Motor neuron (in vitro differentiated cells): ENCODE measurements at regions not wholly inside any gene's neighbourhood (a gene's known extent, or its start where the extent isn't known, plus 50 kb on each side); places are given as distances from the start of the nearest gene placed in this dataset.

Source experiments
- ATAC-seq, 8 experiments: fragments of 200-7000 bp; cut with Tn5 transposase; replicated peaks in 6 of 8; 2 replicates each; pipeline ENCODE4 v1.8.0; 2021; ENCODE audit warnings: mild to moderate bottlenecking in 8 of 8, moderate library complexity in 8 of 8
- H3K27ac ChIP-seq, 2 donors: fragments of 250-450 bp; sonication (Bioruptor Pico); 2 replicates each; pipeline ENCODE4 v1.9.0; 2021; ENCODE audit warnings: antibody characterized with exemption in 2 of 2, mild to moderate bottlenecking in 2 of 2, moderate library complexity in 1 of 2
- H3K4me1 ChIP-seq, 2 donors: fragments of 250-450 bp; sonication (Bioruptor Pico); replicated peaks in 1 of 2; 2 replicates each; pipeline ENCODE4 v1.6.1; 2021; ENCODE audit warnings: antibody characterized with exemption in 2 of 2, mild to moderate bottlenecking in 2 of 2, moderate library complexity in 1 of 2
- H3K4me3 ChIP-seq, 5 donors: fragments of 250-450 bp; sonication (Bioruptor Pico); 2 replicates each; pipeline ENCODE4 v1.9.0; 2021; ENCODE audit warnings: antibody characterized with exemption in 5 of 5, mild to moderate bottlenecking in 5 of 5, moderate library complexity in 4 of 5
- WGBS, 10 experiments: fragments of 450-650 bp; shearing (Covaris generic); methylation state at CpG; one replicate each; pipeline ENCODE4 v1.0.0; 2022; 5-methylcytosine and 5-hydroxymethylcytosine counted together
- in situ Hi-C, 9 experiments: fragments of 400-800 bp; cut with MboI; loops; one replicate each; pipeline ENCODE4 v1.15.0; 2021; ENCODE audit warnings: low sequenced_read_pairs in 9 of 9, low pct_unique_long_range_greater_than_20kb in 2 of 9; ENCODE audit not compliant: unreplicated experiment in 9 of 9

GRCh38 chr2:155350783-155351580 is 652.5 kb downstream of the KCNJ3 start:
- Histone ChIP-seq H3K4me3 (no peak overlapping the region), H3K4me1 (no peaks in the 10 kb centered on the region), H3K27ac (no peak overlapping the region)
- 15 to 95% (median 65%) methylated on average over 1 to 10 of the region's 17 CpGs; no CpG with 5 or more reads in 1 of the 10 experiments for WGBS, 10 experiments
- ATAC-seq: no peak
- in situ Hi-C loops: loop anchor here in 2 of 9 experiments (25.0 kb wide), 1 partner anchor 1836 kb away; no protein-coding TSS in a partner anchor

GRCh38 chr2:155332016-155332415 is 633.5 kb downstream of the KCNJ3 start:
- no peak for ATAC-seq
- Histone ChIP-seq H3K4me1 (no peaks in the 10 kb centered on the region), H3K27ac (no peak overlapping the region), H3K4me3 (no peak overlapping the region)
- WGBS, 10 experiments: 0 to 100% (median 73%) methylated on average over 1 to 2 of the region's 2 CpGs; no CpG with 5 or more reads in 3 of the 10 experiments
- in situ Hi-C loops: no loop called here

GRCh38 chr2:155320236-155320635 is 621.7 kb downstream of the KCNJ3 start:
- in situ Hi-C loops: no loop called here
- Histone ChIP-seq H3K4me3 (no peak overlapping the region), H3K27ac (no peak overlapping the region), H3K4me1 (no peaks in the 10 kb centered on the region)
- ATAC-seq: no peak
- 0 to 100% (median 67%) methylated on average over 1 of the region's 1 CpG for WGBS, 10 experiments

- H3K4me1 ChIP-seq: no peaks in the 10 kb centered on the region
- no peak overlapping the region for H3K4me3 ChIP-seq
- ATAC-seq: no peak
- WGBS, 10 experiments: 0 to 100% (median 79%) methylated on average over 2 of the region's 2 CpGs; no CpG with 5 or more reads in 1 of the 10 experiments
- in situ Hi-C loops: no loop called here
- no peak overlapping the region for H3K27ac ChIP-seq
Observed at GRCh38 chr2:155318710-155319109, 620.2 kb downstream of the KCNJ3 start.

- no peak overlapping the region for H3K27ac ChIP-seq
- ATAC-seq: no peak
- no peaks in the 10 kb centered on the region for H3K4me1 ChIP-seq
- in situ Hi-C loops: no loop called here
- no peak overlapping the region for H3K4me3 ChIP-seq
- 11 to 100% (median 75%) methylated on average over 1 to 2 of the region's 2 CpGs; no CpG with 5 or more reads in 1 of the 10 experiments for WGBS, 10 experiments
Observed at GRCh38 chr2:155315768-155316167, 617.3 kb downstream of the KCNJ3 start.

- ATAC-seq: peak in 3 of 8 experiments; percentile 63 to 70 (median 64)
- no peak overlapping the region for H3K4me3 ChIP-seq
- no peaks in the 10 kb centered on the region for H3K4me1 ChIP-seq
- 0 to 33% (median 11%) methylated on average over 1 to 3 of the region's 3 CpGs; no CpG with 5 or more reads in 1 of the 10 experiments for WGBS, 10 experiments
- in situ Hi-C loops: no loop called here
- no peak overlapping the region for H3K27ac ChIP-seq
Observed at GRCh38 chr2:155310589-155310988, 612.1 kb downstream of the KCNJ3 start.

GRCh38 chr2:155309483-155309882 is 611.0 kb downstream of the KCNJ3 start:
- in situ Hi-C loops: no loop called here
- peak in 2 of 8 experiments; percentile 33 to 40 for ATAC-seq
- Histone ChIP-seq H3K4me1 (no peaks in the 10 kb centered on the region), H3K4me3 (no peak overlapping the region), H3K27ac (no peak overlapping the region)
- WGBS, 10 experiments: 46 to 100% (median 76%) methylated on average over 1 of the region's 1 CpG; no CpG with 5 or more reads in 4 of the 10 experiments

GRCh38 chr2:155308367-155309009 is 610.0 kb downstream of the KCNJ3 start:
- in situ Hi-C loops: no loop called here
- Histone ChIP-seq H3K27ac (no peak overlapping the region), H3K4me1 (no peaks in the 10 kb centered on the region), H3K4me3 (no peak overlapping the region)
- 0 to 100% (median 67%) methylated on average over 1 of the region's 1 CpG; no CpG with 5 or more reads in 5 of the 10 experiments for WGBS, 10 experiments
- no peak for ATAC-seq

- in situ Hi-C loops: no loop called here
- no peak for ATAC-seq
- H3K4me1 ChIP-seq: peaks cover 0 to 10% of the 10 kb centered on the region in 2 donors
Observed at GRCh38 chr2:155301221-155301620, 602.7 kb downstream of the KCNJ3 start.

GRCh38 chr2:155298001-155298400 is 599.5 kb downstream of the KCNJ3 start:
- 0 to 100% (median 73%) methylated on average over 1 of the region's 1 CpG; no CpG with 5 or more reads in 1 of the 10 experiments for WGBS, 10 experiments
- no peak overlapping the region for H3K27ac ChIP-seq
- no peak for ATAC-seq
- H3K4me1 ChIP-seq: peaks cover 0 to 6% of the 10 kb centered on the region in 2 donors
- no peak overlapping the region for H3K4me3 ChIP-seq
- in situ Hi-C loops: no loop called here

More at GRCh38 chr2:155301221-155301620, 602.7 kb downstream of the KCNJ3 start:
- Histone ChIP-seq H3K4me3 (no peak overlapping the region), H3K27ac (no peak overlapping the region)

- Histone ChIP-seq H3K4me1 (no peaks in the 10 kb centered on the region), H3K4me3 (no peak overlapping the region), H3K27ac (no peak overlapping the region)
- 4 to 88% (median 76%) methylated on average over 1 of the region's 1 CpG for WGBS, 10 experiments
- no peak for ATAC-seq
- in situ Hi-C loops: no loop called here
Observed at GRCh38 chr2:155294358-155294757, 595.9 kb downstream of the KCNJ3 start.

GRCh38 chr2:155281907-155282306 is 583.4 kb downstream of the KCNJ3 start:
- Histone ChIP-seq H3K27ac (no peak overlapping the region), H3K4me1 (no peaks in the 10 kb centered on the region), H3K4me3 (no peak overlapping the region)
- 23 to 100% (median 96%) methylated on average over 1 to 7 of the region's 7 CpGs; no CpG with 5 or more reads in 4 of the 10 experiments for WGBS, 10 experiments
- peak in 1 of 8 experiments; percentile 22 for ATAC-seq
- in situ Hi-C loops: no loop called here

GRCh38 chr2:155273323-155273722 is 574.8 kb downstream of the KCNJ3 start:
- ATAC-seq: peak in 1 of 8 experiments; percentile 55
- H3K4me3 ChIP-seq: no peak overlapping the region
- in situ Hi-C loops: no loop called here
- no peaks in the 10 kb centered on the region for H3K4me1 ChIP-seq
- WGBS, 10 experiments: 33 to 100% (median 85%) methylated on average over 1 to 3 of the region's 3 CpGs; no CpG with 5 or more reads in 1 of the 10 experiments
- no peak overlapping the region for H3K27ac ChIP-seq
